ENCODE measurements at regions not wholly inside any gene's neighbourhood (a gene's known extent, or its start where the extent isn't known, plus 50 kb on each side); places are given as distances from the start of the nearest gene placed in this dataset.

- DNase-seq: no peak
- TF ChIP-seq GATA1 (IDR thresholded peaks at IDR 0.05; ENCODE audit: low read depth, low read length) (no peak), POLR2A (IDR thresholded peaks at IDR 0.05; ENCODE audit: low read length) (no peak)
Measured at GRCh38 chr20:24821391-24821790, 127.7 kb upstream of the CST7 start.

GRCh38 chr20:24823176-24823784 lies 125.8 kb upstream of the CST7 start:
- TF ChIP-seq POLR2A (IDR thresholded peaks at IDR 0.05; ENCODE audit: low read length): no peak
- no peak for TF ChIP-seq GATA1 (IDR thresholded peaks at IDR 0.05; ENCODE audit: low read depth, low read length)
- DNase-seq: no peak

DNA sequence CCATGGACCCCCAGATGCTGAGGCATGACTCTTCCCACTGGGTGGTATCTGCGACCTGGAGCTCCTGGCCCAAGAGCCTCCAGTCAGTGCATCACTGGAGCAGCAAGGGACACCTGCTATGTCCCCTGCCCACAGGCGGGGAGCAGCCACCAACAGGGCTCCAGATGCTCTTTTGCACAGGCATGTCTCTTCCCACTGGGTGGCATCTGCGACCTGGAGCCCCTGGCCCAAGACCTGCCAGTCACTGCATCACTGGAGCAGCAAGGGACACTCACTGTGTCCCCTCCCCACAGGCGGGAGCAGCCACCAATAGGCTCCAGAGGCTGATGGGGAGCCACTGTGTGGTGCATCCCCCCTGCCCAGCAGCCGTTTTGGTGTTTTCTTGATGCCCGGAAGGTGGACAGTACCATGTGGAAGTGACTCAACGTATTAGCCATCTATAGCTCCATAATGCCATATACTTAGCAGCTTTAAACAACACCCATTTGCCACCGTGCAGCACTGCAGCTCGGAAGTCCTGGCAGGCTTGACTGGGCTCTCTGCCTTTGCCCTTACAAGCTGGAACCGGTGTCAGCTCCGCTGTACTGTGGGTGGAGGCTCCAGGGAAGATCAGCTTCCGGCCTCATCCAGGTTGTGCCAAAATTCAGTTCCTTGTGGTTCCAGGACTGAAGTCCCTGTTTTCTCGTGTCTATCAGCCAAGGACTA lies 124.9 kb upstream of the CST7 start:
- no peak for DNase-seq
- TF ChIP-seq GATA1 (IDR thresholded peaks at IDR 0.05; ENCODE audit: low read depth, low read length) (no peak), POLR2A (IDR thresholded peaks at IDR 0.05; ENCODE audit: low read length) (no peak)

DNA sequence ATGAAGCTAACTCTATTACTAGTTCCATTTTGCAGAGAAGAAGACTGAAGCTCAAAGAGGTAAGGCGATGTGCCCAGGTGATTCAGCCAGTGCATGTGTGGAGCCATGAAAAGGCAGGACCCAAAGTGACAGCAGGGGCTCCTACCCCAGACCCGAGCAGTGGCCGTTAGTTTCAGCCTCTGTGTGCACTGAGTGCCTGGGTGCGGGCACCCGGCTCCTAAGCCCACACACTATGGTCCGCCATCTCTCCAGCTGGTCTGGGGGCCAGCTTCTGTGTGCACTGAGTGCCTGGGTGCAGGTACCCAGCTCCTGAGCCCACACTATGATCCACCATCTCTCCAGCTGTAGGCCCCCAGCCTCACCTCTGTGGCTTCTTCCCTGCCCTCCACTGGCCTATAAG lies 123.5 kb upstream of the CST7 start:
- TF ChIP-seq POLR2A (IDR thresholded peaks at IDR 0.05; ENCODE audit: low read length) (no peak), GATA1 (IDR thresholded peaks at IDR 0.05; ENCODE audit: low read depth, low read length) (no peak)
- no peak for DNase-seq

GRCh38 chr20:24827603-24828295 lies 121.3 kb upstream of the CST7 start:
- no peak for TF ChIP-seq GATA1 (IDR thresholded peaks at IDR 0.05; ENCODE audit: low read depth, low read length)
- no peak for TF ChIP-seq POLR2A (IDR thresholded peaks at IDR 0.05; ENCODE audit: low read length)
- DNase-seq: no peak

DNA sequence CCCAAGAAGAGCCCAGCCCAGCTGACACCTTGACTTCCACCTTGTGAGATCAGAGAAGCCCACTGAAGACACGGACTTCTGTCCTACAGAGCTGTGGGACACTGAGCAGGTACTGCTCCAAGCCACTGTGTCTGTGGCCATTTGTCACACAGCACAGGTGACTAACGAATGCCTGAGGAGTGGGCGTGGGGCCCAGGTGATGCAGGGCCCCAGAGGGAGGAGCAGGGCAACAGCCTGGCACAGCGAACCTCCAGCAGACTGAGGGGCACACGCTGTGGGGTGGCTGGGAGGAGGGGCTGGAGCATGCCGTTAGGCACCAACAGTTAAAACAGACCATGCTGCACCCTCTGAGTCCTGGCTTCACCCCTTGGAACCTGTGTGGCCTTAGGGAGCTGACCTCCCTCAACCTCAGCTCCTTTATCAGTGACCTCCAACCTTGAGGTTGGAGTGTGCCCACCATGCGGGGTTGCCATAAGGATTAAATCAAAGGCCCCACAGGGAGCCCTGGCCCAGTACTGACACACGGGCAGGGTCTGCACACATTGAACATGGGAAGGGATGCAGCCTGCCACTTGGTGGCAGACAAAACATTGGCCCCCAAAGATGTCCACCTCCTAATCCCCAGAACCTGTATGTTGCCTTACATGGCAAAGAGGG lies 119.9 kb upstream of the CST7 start:
- TF ChIP-seq GATA1 (IDR thresholded peaks at IDR 0.05; ENCODE audit: low read depth, low read length): no peak
- no peak for TF ChIP-seq POLR2A (IDR thresholded peaks at IDR 0.05; ENCODE audit: low read length)
- DNase-seq: no peak

DNA sequence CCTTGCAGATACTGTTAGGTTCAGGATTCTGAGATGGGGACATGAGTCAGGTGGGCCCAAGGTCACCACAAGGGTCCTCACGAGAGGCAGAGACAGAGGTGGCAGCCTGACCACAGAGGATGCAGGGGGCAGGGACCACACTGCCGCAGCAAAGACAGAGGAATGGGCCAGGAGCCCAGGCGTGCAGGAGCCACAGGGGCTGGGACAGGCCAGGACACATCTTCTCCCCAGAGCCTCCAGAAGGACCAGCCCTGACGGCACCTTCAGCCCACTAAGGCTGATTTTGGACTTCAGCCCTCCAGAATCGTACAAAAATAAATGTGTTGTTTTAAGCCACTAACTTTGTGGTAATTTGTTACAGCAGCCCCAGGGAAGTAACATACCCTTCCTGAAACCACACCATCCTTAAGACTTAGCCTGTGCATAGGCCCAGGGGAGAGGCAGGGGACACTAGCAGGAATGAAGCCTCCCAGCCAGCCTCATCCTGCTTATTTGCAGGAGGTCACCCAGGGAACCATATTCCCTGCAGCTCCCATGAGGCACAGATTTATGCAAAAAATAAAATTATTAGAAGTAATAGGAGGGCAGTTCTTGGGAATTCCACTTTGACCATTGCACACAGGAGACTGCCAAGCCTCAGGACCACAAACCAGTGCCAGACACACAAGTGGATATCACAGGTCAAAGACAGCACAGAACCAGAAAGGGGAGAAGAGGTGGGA lies 119.3 kb upstream of the CST7 start:
- DNase-seq: no peak
- TF ChIP-seq GATA1 (IDR thresholded peaks at IDR 0.05; ENCODE audit: low read depth, low read length) (no peak), POLR2A (IDR thresholded peaks at IDR 0.05; ENCODE audit: low read length) (no peak)

DNA sequence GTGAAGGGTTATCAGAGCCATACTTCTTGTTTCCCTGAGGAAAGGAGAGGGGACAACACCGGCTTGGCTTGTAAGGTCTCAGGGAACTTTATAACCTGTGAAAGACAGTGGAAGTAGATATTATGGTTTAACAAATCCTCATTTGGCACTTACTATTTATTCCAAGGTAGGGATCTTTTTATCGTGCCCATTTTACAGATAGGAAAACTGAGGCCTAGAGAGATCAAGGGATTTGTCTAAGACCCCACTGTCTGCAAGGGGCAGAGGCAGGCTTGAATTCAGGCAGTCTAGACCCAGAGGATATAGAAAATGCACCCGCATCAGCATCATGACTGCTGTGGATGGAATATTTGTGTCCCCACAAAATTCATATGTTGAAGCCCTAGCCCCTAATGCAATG lies 118.4 kb upstream of the CST7 start:
- no peak for TF ChIP-seq GATA1 (IDR thresholded peaks at IDR 0.05; ENCODE audit: low read depth, low read length)
- TF ChIP-seq POLR2A (IDR thresholded peaks at IDR 0.05; ENCODE audit: low read length): no peak
- DNase-seq: no peak

DNA sequence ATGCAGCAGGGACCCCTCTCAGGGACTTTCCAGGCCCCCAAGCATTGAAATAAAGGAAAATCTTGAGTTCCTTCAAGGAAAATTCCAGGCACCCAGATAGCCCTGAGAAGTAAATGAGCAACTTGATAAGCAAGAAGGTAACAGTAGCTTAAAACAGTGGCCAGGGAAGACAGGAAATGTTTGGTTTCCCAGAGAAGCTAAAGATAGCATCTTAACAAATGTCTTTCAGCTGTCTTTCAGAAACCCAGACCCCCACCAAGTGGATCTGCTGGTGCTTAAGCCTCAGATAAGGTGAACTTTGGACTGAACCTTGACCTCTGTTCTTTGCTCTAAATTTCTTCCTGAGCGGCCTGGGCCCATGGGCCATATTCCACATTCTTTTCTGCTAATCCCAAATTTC lies 117.8 kb upstream of the CST7 start:
- DNase-seq: no peak

GRCh38 chr20:24832518-24832917 lies 116.6 kb upstream of the CST7 start:
- no peak for TF ChIP-seq GATA1 (IDR thresholded peaks at IDR 0.05; ENCODE audit: low read depth, low read length)
- no peak for TF ChIP-seq POLR2A (IDR thresholded peaks at IDR 0.05; ENCODE audit: low read length)
- no peak for DNase-seq

More for the DNA sequence above, 117.8 kb upstream of the CST7 start:
- no peak for TF ChIP-seq GATA1 (IDR thresholded peaks at IDR 0.05; ENCODE audit: low read depth, low read length)

- DNase-seq: no peak
Measured at GRCh38 chr20:24833592-24833991, 115.5 kb upstream of the CST7 start.

DNA sequence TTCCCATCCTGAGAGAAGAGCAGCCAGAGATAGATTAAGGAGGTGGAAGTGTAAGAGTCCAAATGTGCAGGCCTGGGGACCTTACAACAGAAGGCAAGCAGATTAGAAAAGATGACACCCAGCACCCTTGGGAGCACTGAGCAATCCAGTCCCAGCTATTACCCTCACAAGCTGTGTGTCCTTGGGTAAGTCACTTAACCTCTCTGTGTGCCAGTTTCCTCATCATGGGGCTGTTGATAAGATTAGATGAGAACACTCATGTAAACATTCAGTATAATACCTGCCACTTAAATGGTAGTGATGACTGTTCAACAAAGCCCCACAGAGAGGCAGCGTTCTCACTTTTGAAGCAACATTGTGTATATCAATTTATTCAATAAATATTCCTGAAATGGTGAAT lies 114.8 kb upstream of the CST7 start:
- TF ChIP-seq GATA1 (IDR thresholded peaks at IDR 0.05; ENCODE audit: low read depth, low read length) (no peak), POLR2A (IDR thresholded peaks at IDR 0.05; ENCODE audit: low read length) (no peak)
- no peak for DNase-seq

More at GRCh38 chr20:24833592-24833991, 115.5 kb upstream of the CST7 start:
- no peak for TF ChIP-seq GATA1 (IDR thresholded peaks at IDR 0.05; ENCODE audit: low read depth, low read length)
- TF ChIP-seq POLR2A (IDR thresholded peaks at IDR 0.05; ENCODE audit: low read length): no peak

DNA sequence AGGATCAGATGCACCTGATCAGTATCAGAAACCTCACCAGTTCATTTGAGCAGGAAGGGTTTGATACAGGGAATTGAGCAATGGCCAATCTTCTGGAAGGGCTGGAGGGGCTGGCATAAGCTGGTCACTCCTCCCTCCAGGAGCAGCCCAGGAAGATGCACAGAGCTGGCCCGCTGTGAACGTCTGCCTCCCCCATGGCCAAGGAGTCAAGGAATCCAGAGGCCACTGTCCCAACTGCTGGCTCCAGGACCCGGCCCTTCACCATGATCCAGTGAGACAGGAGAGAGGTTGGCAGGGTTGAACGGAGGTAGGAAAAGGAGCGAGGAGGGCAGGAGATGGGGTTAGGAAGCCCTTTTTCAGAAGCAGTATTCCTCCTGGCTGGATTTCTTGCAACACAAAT lies 113.9 kb upstream of the CST7 start:
- no peak for TF ChIP-seq POLR2A (IDR thresholded peaks at IDR 0.05; ENCODE audit: low read length)
- TF ChIP-seq GATA1 (IDR thresholded peaks at IDR 0.05; ENCODE audit: low read depth, low read length): no peak
- DNase-seq: no peak

Measured in erythroblast (primary cell).